Activated CD8-positive, alpha-beta memory T cell treated with anti-CD3 and anti-CD28 coated beads for 48 hours (primary cell): ENCODE measurements at regions not wholly inside any gene's neighbourhood (a gene's known extent, or its start where the extent isn't known, plus 50 kb on each side); places are given as distances from the start of the nearest gene placed in this dataset.
"Not testable (repeated sequence)": the region's sequence is repeated elsewhere in the genome, so short reads cannot be mapped to it uniquely, and the experiment has no call there.

Experiments
- DNase-seq, 3 experiments: peaks; one replicate each; pipeline ENCODE4 v3.0.0-alpha.2; 2020; ENCODE audit warnings: low read depth in 2 of 3, low spot score in 2 of 3

GRCh38 chr4:147220833-147221232, 260.1 kb upstream of the EDNRA start:
- DNase-seq: no peak

GRCh38 chr4:147222906-147223305, 258.0 kb upstream of the EDNRA start:
- DNase-seq: no peak

GRCh38 chr4:147223576-147223975, 257.3 kb upstream of the EDNRA start:
- DNase-seq: no peak

GRCh38 chr4:147236806-147237205, 244.1 kb upstream of the EDNRA start:
- no peak for DNase-seq

GRCh38 chr4:147244786-147245185, 236.1 kb upstream of the EDNRA start:
- no peak for DNase-seq

GRCh38 chr4:147246096-147246495, 234.8 kb upstream of the EDNRA start:
- no peak for DNase-seq

- DNase-seq: not testable (repeated sequence)
These were observed 234.4 kb upstream of the EDNRA start for GRCh38 chr4:147246528-147246927.

GRCh38 chr4:147247579-147247978, 233.3 kb upstream of the EDNRA start:
- DNase-seq: no peak

- DNase-seq: no peak
These were observed 230.8 kb upstream of the EDNRA start for GRCh38 chr4:147250062-147250461.

GRCh38 chr4:147255268-147255667, 225.6 kb upstream of the EDNRA start:
- DNase-seq: not testable (repeated sequence)

- DNase-seq: not testable (repeated sequence)
These were observed 221.6 kb upstream of the EDNRA start for GRCh38 chr4:147259271-147259670.

- DNase-seq: no peak
These were observed 196.6 kb upstream of the EDNRA start for GRCh38 chr4:147284256-147284835.

- no peak for DNase-seq
These were observed 196.0 kb upstream of the EDNRA start for GRCh38 chr4:147284935-147285334.

GRCh38 chr4:147285751-147286150, 195.1 kb upstream of the EDNRA start:
- DNase-seq: no peak

- DNase-seq: no peak
These were observed 193.9 kb upstream of the EDNRA start for GRCh38 chr4:147286846-147287587.

- DNase-seq: no peak
These were observed 193.4 kb upstream of the EDNRA start for GRCh38 chr4:147287588-147287890.

- no peak for DNase-seq
These were observed 192.4 kb upstream of the EDNRA start for GRCh38 chr4:147288512-147288911.

- DNase-seq: no peak
These were observed 191.7 kb upstream of the EDNRA start for GRCh38 chr4:147289181-147289580.

- DNase-seq: not testable (repeated sequence)
These were observed 188.1 kb upstream of the EDNRA start for GRCh38 chr4:147292604-147293313.

- not testable (repeated sequence) for DNase-seq
These were observed 187.6 kb upstream of the EDNRA start for GRCh38 chr4:147293314-147293677.

- DNase-seq: no peak
These were observed 181.7 kb upstream of the EDNRA start for GRCh38 chr4:147299205-147299604.

GRCh38 chr4:147303174-147303872, 177.6 kb upstream of the EDNRA start:
- DNase-seq: no peak
